ENCODE measurements at regions not wholly inside any gene's neighbourhood (a gene's known extent, or its start where the extent isn't known, plus 50 kb on each side); places are given as distances from the start of the nearest gene placed in this dataset.
A peak's percentile ranks its signal among the peaks of the same experiment; 100 is the strongest.

GRCh38 chr19:31960474-31960873, 384.9 kb upstream of the ZNF507 start:
- DNase-seq: no peak

GRCh38 chr19:31961191-31961590, 384.2 kb upstream of the ZNF507 start:
- DNase-seq: no peak

GRCh38 chr19:31961667-31962066, 383.7 kb upstream of the ZNF507 start:
- no peak for DNase-seq

GRCh38 chr19:31962561-31962996, 382.8 kb upstream of the ZNF507 start:
- no peak for DNase-seq

- DNase-seq: no peak
Measured at GRCh38 chr19:31963746-31964145, 381.7 kb upstream of the ZNF507 start.

- DNase-seq: no peak
Measured at GRCh38 chr19:31969016-31969415, 376.4 kb upstream of the ZNF507 start.

GRCh38 chr19:31970027-31970461, 375.4 kb upstream of the ZNF507 start:
- DNase-seq: no peak

- DNase-seq: no peak
Measured at GRCh38 chr19:31974290-31974689, 371.1 kb upstream of the ZNF507 start.

- no peak for DNase-seq
Measured at GRCh38 chr19:31974941-31975340, 370.5 kb upstream of the ZNF507 start.

- peak; percentile 13 for DNase-seq
Measured at GRCh38 chr19:31975461-31975860, 369.9 kb upstream of the ZNF507 start.

- DNase-seq: peak; percentile 16
Measured at GRCh38 chr19:31976775-31977536, 368.5 kb upstream of the ZNF507 start.

- no peak for DNase-seq
Measured at GRCh38 chr19:31979362-31979761, 366.0 kb upstream of the ZNF507 start.

- peak; percentile 26 for DNase-seq
Measured at GRCh38 chr19:31979949-31980670, 365.3 kb upstream of the ZNF507 start.

- DNase-seq: no peak
Measured at GRCh38 chr19:31980796-31981195, 364.6 kb upstream of the ZNF507 start.

- peak; percentile 31 for DNase-seq
Measured at GRCh38 chr19:31981545-31981944, 363.9 kb upstream of the ZNF507 start.

GRCh38 chr19:31983647-31984046, 361.8 kb upstream of the ZNF507 start:
- DNase-seq: no peak

- no peak for DNase-seq
Measured at GRCh38 chr19:31985001-31985605, 360.3 kb upstream of the ZNF507 start.

- DNase-seq: no peak
Measured at GRCh38 chr19:31986951-31987350, 358.5 kb upstream of the ZNF507 start.

GRCh38 chr19:31988256-31988655, 357.2 kb upstream of the ZNF507 start:
- no peak for DNase-seq

GRCh38 chr19:31991984-31992655, 353.3 kb upstream of the ZNF507 start:
- peak; percentile 29 for DNase-seq

- peak; percentile 23 for DNase-seq
Measured at GRCh38 chr19:31992750-31993149, 352.7 kb upstream of the ZNF507 start.

GRCh38 chr19:31995546-31995945, 349.9 kb upstream of the ZNF507 start:
- no peak for DNase-seq

GRCh38 chr19:32010071-32010470, 335.3 kb upstream of the ZNF507 start:
- peak; percentile 9 for DNase-seq

Data from islet precursor cell (in vitro differentiated cells).